IMR-90 (cell line): ENCODE measurements at regions not wholly inside any gene's neighbourhood (a gene's known extent, or its start where the extent isn't known, plus 50 kb on each side); places are given as distances from the start of the nearest gene placed in this dataset.
"Not testable (repeated sequence)": the region's sequence is repeated elsewhere in the genome, so short reads cannot be mapped to it uniquely, and the experiment has no call there.

Source experiments
- ATAC-seq: fragments of 200-7000 bp; cut with Tn5 transposase; 2 replicates; pipeline ENCODE4 v1.9.1; 2020; ENCODE audit warnings: low read depth, mild to moderate bottlenecking, moderate library complexity
- BruUV-seq: library from RNA; stranded (reverse); fragments of 400-500 nt; replicated peaks from 2 replicates; lab custom pipeline; 2021; lab: Mats Ljungman, UMichigan
- CTCF ChIA-PET: fragments of 300-600 bp; formaldehyde crosslinking; extraction: SDS; loops from one replicate; lab custom pipeline; 2021; ENCODE audit warnings: antibody characterized with exemption; lab: Yijun Ruan, JAX
- POLR2A ChIA-PET: fragments of 300-600 bp; sonication (Branson Sonifier 250); formaldehyde crosslinking; loops from one replicate; lab custom pipeline; 2022; ENCODE audit warnings: antibody characterized with exemption; ENCODE audit not compliant: unreplicated experiment; lab: Charles Lee
- DNase-seq: peaks from one replicate; pipeline ENCODE4 v3.0.0; 2013
- H2AFZ ChIP-seq: replicated peaks from 2 replicates; pipeline ENCODE3; 2013; ENCODE audit warnings: low read length, mild to moderate bottlenecking; ENCODE audit not compliant: poor library complexity
- H2AK5ac ChIP-seq: 2 replicates; pipeline ENCODE4 v1.6.1; 2013; ENCODE audit warnings: low read depth, low read length, inconsistent platforms
- H2AK9ac ChIP-seq: replicated peaks from 2 replicates; pipeline ENCODE3; 2013; ENCODE audit warnings: mild to moderate bottlenecking, low read depth, low read length, moderate library complexity; ENCODE audit not compliant: poor library complexity
- H2BK120ac ChIP-seq: 2 replicates; pipeline ENCODE4 v1.6.1; 2013; ENCODE audit warnings: low read depth, low read length, inconsistent platforms
- H2BK15ac ChIP-seq: 3 replicates; pipeline ENCODE4 v1.6.1; 2013; ENCODE audit warnings: low read depth, low read length, inconsistent platforms
- H2BK20ac ChIP-seq: 2 replicates; pipeline ENCODE4 v1.6.1; 2013; ENCODE audit warnings: low read depth, mild to moderate bottlenecking, inconsistent platforms, low read length, moderate library complexity
- H2BK5ac ChIP-seq: 2 replicates; pipeline ENCODE4 v1.6.1; 2013; ENCODE audit warnings: mild to moderate bottlenecking, low read depth, low read length, inconsistent platforms; ENCODE audit not compliant: poor library complexity, severe bottlenecking
- H3K14ac ChIP-seq: replicated peaks from 2 replicates; pipeline ENCODE4 v1.6.1; 2013; ENCODE audit warnings: low read depth, low read length, inconsistent platforms
- H3K18ac ChIP-seq: 2 replicates; pipeline ENCODE4 v1.6.1; 2013; ENCODE audit warnings: low read depth, low read length, control low read depth
- H3K23ac ChIP-seq: 2 replicates; pipeline ENCODE4 v1.6.1; 2013; ENCODE audit warnings: low read depth, low read length, inconsistent platforms
- H3K27ac ChIP-seq: 2 replicates; pipeline ENCODE4 v1.5.1; 2013; ENCODE audit warnings: mild to moderate bottlenecking, control low read depth, low read length; ENCODE audit not compliant: insufficient read depth
- H3K27me3 ChIP-seq: 2 replicates; pipeline ENCODE4 v1.6.1; 2013; ENCODE audit warnings: low read length; ENCODE audit not compliant: control insufficient read depth, insufficient read depth
- H3K36me3 ChIP-seq: 2 replicates; pipeline ENCODE4 v1.6.1; 2013; ENCODE audit warnings: low read length, mixed read lengths; ENCODE audit not compliant: control insufficient read depth, insufficient read depth
- H3K4ac ChIP-seq: 2 replicates; pipeline ENCODE4 v1.6.1; 2013; ENCODE audit warnings: low read depth, low read length, inconsistent platforms
- H3K4me1 ChIP-seq: 2 replicates; pipeline ENCODE4 v1.6.1; 2013; ENCODE audit warnings: low read length, mixed read lengths; ENCODE audit not compliant: control insufficient read depth, insufficient read depth
- H3K4me2 ChIP-seq: 2 replicates; pipeline ENCODE4 v1.6.1; 2013; ENCODE audit warnings: low read depth, mild to moderate bottlenecking, control low read depth, low read length, moderate library complexity
- H3K4me3 ChIP-seq: 2 replicates; pipeline ENCODE4 v1.5.1; 2013; ENCODE audit warnings: low read depth, mild to moderate bottlenecking, control low read depth, low read length, moderate library complexity; ENCODE audit not compliant: insufficient read depth
- H3K56ac ChIP-seq: 2 replicates; pipeline ENCODE4 v1.6.1; 2013; ENCODE audit warnings: low read length, inconsistent platforms; ENCODE audit not compliant: insufficient read depth; ENCODE audit errors: extremely low read depth
- H3K79me1 ChIP-seq, 2 experiments: 2 replicates each; pipeline ENCODE4 v1.6.1; 2013; ENCODE audit warnings: low read length in 2 of 2, inconsistent platforms in 1 of 2, low read depth in 1 of 2
- H3K9ac ChIP-seq: 2 replicates; pipeline ENCODE4 v1.6.1; 2013; ENCODE audit warnings: low read depth, low read length, control low read depth
- H3K9me1 ChIP-seq: 2 replicates; pipeline ENCODE4 v1.6.1; 2013; ENCODE audit warnings: low read length, inconsistent platforms; ENCODE audit not compliant: insufficient read depth
- H3K9me3 ChIP-seq: 2 replicates; pipeline ENCODE4 v1.6.1; 2013; ENCODE audit warnings: low read length; ENCODE audit not compliant: control insufficient read depth, insufficient read depth
- H4K20me1 ChIP-seq: 2 replicates; pipeline ENCODE4 v1.6.1; 2013; ENCODE audit warnings: low read length, inconsistent platforms; ENCODE audit not compliant: insufficient read depth
- H4K5ac ChIP-seq: 2 replicates; pipeline ENCODE4 v1.6.1; 2013; ENCODE audit warnings: mild to moderate bottlenecking, low read depth, low read length, control low read depth
- H4K8ac ChIP-seq, 2 experiments: 2 replicates each; pipeline ENCODE4 v1.6.1; 2013; ENCODE audit warnings: low read depth in 2 of 2, low read length in 2 of 2, control low read depth in 1 of 2, inconsistent platforms in 1 of 2
- H4K91ac ChIP-seq: 2 replicates; pipeline ENCODE4 v1.6.1; 2013; ENCODE audit warnings: low read depth, low read length, inconsistent platforms; ENCODE audit not compliant: insufficient read depth
- WGBS, 2 experiments: methylation state at CpG; one replicate each; pipeline versions ENCODE4 v1.1.5 to v1.1.7; 2013; ENCODE audit warnings: missing lambda C conversion rate in 2 of 2; ENCODE audit not compliant: insufficient read length in 1 of 2; ENCODE audit errors: extremely low coverage in 2 of 2; 5-methylcytosine and 5-hydroxymethylcytosine counted together
- dilution Hi-C: fragments of 300-500 bp; cut with HindIII; formaldehyde crosslinking; loops from one replicate; pipeline ENCODE4 v1.14.3; 2018; ENCODE audit warnings: low sequenced_read_pairs; ENCODE audit not compliant: unreplicated experiment
- in situ Hi-C: fragments of 300-500 bp; cut with MboI; formaldehyde crosslinking; loops from 3 replicates; pipeline ENCODE4 v1.14.3; 2019; ENCODE audit warnings: low sequenced_read_pairs, inconsistent platforms, mixed read lengths
- intact Hi-C: fragments of 100-400 bp; cut with micrococcal nuclease; formaldehyde crosslinking; loops from 2 replicates; pipeline ENCODE4 v1.10.0; 2022

DNA sequence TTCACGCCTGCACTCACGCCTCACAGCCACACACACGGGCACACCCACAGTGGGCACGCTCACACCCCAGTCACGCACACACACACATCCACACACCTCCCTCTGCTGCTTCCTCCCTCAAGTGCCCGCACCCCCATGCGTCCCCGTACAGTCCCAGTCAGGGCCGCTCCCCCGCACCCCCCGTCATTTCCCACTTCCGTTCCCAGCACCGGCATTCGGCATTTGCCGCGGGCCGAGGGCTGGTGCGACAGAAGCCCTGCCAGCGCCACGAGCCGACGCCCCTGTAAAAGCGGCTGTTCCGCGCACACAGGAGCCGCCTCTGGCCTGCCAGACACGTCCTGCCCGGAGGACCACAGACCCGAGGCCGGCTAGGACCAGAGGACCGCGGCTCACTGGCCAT lies 4428.0 kb upstream of the TPTE start:
- intact Hi-C loops, H4K8ac ChIP-seq, H3K27ac ChIP-seq, CTCF ChIA-PET, H4K91ac ChIP-seq, H2BK20ac ChIP-seq, H2BK5ac ChIP-seq, H3K4me1 ChIP-seq, H2AK9ac ChIP-seq, H3K9me3 ChIP-seq, H3K9me1 ChIP-seq, H3K56ac ChIP-seq, H2BK120ac ChIP-seq, H3K4me2 ChIP-seq, H4K5ac ChIP-seq, H3K4ac ChIP-seq, ATAC-seq, H3K14ac ChIP-seq, H2BK15ac ChIP-seq, H2AFZ ChIP-seq, H3K27me3 ChIP-seq, H3K79me1 ChIP-seq, H3K23ac ChIP-seq, H3K4me3 ChIP-seq, DNase-seq, in situ Hi-C loops, H2AK5ac ChIP-seq, H3K9ac ChIP-seq, POLR2A ChIA-PET, H3K18ac ChIP-seq, BruUV-seq, dilution Hi-C loops, H4K20me1 ChIP-seq, H3K36me3 ChIP-seq: not testable (repeated sequence)
- WGBS, 2 experiments = no CpG with 5 or more reads among the region's 32 CpGs

DNA sequence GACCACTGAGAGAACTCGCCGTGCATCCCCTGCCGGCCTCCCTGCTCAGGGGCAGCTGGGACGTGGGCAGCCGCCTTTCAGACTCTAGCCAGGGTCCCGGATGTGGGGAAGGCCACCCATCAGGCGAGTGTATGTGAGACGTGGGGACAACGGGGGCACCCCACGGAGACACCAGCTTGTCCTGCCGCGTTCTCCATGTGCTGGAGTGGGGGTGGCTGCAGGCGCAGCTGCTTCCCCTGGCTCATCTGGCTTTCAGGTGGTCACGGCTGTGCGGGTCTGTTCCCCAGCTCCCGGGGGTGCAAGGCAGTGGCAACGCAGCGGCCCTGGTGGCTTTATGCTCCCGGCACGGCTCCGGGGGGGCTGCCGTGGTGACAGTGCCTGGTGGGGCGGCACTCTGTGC lies 4427.5 kb upstream of the TPTE start:
- H3K9me3 ChIP-seq, H2AFZ ChIP-seq, H3K36me3 ChIP-seq, H3K9me1 ChIP-seq, H2BK15ac ChIP-seq, H3K27me3 ChIP-seq, BruUV-seq, H3K18ac ChIP-seq, in situ Hi-C loops, H3K27ac ChIP-seq, H4K5ac ChIP-seq, H2AK5ac ChIP-seq, POLR2A ChIA-PET, H4K91ac ChIP-seq, H3K56ac ChIP-seq, H4K8ac ChIP-seq, intact Hi-C loops, H4K20me1 ChIP-seq, H3K14ac ChIP-seq, H3K4ac ChIP-seq, H2AK9ac ChIP-seq, H2BK5ac ChIP-seq, H3K9ac ChIP-seq, H3K4me2 ChIP-seq, H2BK120ac ChIP-seq, H3K23ac ChIP-seq, CTCF ChIA-PET, ATAC-seq, DNase-seq, H3K79me1 ChIP-seq, H3K4me1 ChIP-seq, H2BK20ac ChIP-seq, dilution Hi-C loops, H3K4me3 ChIP-seq: not testable (repeated sequence)
- WGBS, 2 experiments = no CpG with 5 or more reads among the region's 23 CpGs
